Neural progenitor cell (in vitro differentiated cells): ENCODE measurements at regions not wholly inside any gene's neighbourhood (a gene's known extent, or its start where the extent isn't known, plus 50 kb on each side); places are given as distances from the start of the nearest gene placed in this dataset.

Experiments used
- CTCF ChIP-seq: fragments of 200-600 bp; sonication (generic); IDR thresholded peaks from 2 replicates; pipeline ENCODE4 v1.5.1; 2017; ENCODE audit warnings: antibody characterized with exemption, mild to moderate bottlenecking
- EZH2 ChIP-seq: fragments of 200-600 bp; sonication (generic); IDR thresholded peaks from 2 replicates; pipeline ENCODE4 v1.6.1; 2017; ENCODE audit warnings: antibody characterized with exemption, mild to moderate bottlenecking, moderate library complexity

- TF ChIP-seq CTCF (no peak), EZH2 (no peak)
These were observed 782.2 kb upstream of the NCAM2 start for GRCh38 chr21:20215959-20216358.
